ENCODE measurements at regions not wholly inside any gene's neighbourhood (a gene's known extent, or its start where the extent isn't known, plus 50 kb on each side); places are given as distances from the start of the nearest gene placed in this dataset.

DNA sequence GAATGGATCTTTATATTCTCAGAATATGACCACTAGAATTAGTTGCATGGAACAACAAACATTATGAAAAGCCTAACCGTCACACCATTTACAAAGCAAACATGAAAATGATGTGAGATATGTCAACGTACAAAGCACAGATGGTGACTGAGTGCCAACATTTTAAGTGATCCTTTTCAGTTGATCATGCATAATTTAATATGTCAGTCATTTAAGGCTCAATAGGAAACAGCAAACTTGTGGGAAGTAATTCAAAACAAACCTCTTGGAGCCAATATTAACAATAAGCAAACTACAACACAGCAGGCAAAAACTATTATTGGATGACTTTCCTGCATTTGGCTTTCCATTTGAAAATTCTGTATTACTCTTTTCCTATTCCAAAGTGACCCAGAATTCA, 277.6 kb downstream of the SLITRK6 start:
- no peaks in the 10 kb centered on the region for H3K79me2 ChIP-seq (ENCODE audit: insufficient read depth, low read length)
- H2AFZ ChIP-seq (ENCODE audit: low read depth, low read length): no peak overlapping the region
- no peaks in the 10 kb centered on the region for H3K4me1 ChIP-seq (ENCODE audit: insufficient read depth, low read length)
- H3K4me2 ChIP-seq (ENCODE audit: insufficient read depth, low read length): no peak overlapping the region
- no peaks in the 10 kb centered on the region for H3K9me3 ChIP-seq (ENCODE audit: insufficient read depth, low read length, severe bottlenecking)
- no peaks in the 10 kb centered on the region for H3K36me3 ChIP-seq (ENCODE audit: insufficient read depth, low read length)
- ATAC-seq (ENCODE audit: insufficient read depth, low read depth) (no peak), DNase-seq (no peak)
- H4K20me1 ChIP-seq (ENCODE audit: insufficient read depth, low read length): no peaks in the 10 kb centered on the region
- no peak overlapping the region for H3K4me3 ChIP-seq (ENCODE audit: low read depth in 1 of 2, low read length in 2 of 2)
- H3K9ac ChIP-seq (ENCODE audit: low read depth, low read length): no peak overlapping the region
- H3K27ac ChIP-seq (ENCODE audit: low read length): no peak overlapping the region
- no peaks in the 10 kb centered on the region for H3K27me3 ChIP-seq (ENCODE audit: insufficient read depth, low read length, poor library complexity)
- no peak for TF ChIP-seq EZH2 (IDR thresholded peaks at IDR 0.05; ENCODE audit: borderline replicate concordance, low read depth, low read length, severe bottlenecking)

DNA sequence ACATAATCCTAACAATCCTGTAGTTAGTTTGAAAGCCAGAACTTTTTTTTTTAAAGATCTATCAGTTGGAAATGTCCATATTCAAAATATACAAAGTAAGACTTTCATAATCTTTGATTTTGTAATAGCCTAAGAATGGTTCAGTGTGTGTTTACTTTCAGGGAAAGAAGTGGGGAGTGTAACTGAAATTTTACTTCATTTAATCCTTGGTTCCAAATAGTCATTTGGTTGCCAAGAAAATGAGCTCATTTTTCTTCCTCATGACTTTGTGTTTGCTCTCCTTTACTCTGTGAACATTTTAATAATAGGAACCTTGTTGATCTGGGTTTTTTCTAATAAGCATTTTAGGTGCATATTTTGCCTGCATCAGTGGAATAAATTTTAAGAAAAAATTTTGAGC, 278.8 kb downstream of the SLITRK6 start:
- ATAC-seq (ENCODE audit: insufficient read depth, low read depth) (no peak), DNase-seq (no peak)
- Histone ChIP-seq H2AFZ (ENCODE audit: low read depth, low read length) (no peak overlapping the region), H3K27me3 (ENCODE audit: insufficient read depth, low read length, poor library complexity) (no peaks in the 10 kb centered on the region), H3K4me2 (ENCODE audit: insufficient read depth, low read length) (no peak overlapping the region), H3K36me3 (ENCODE audit: insufficient read depth, low read length) (no peaks in the 10 kb centered on the region), H3K9ac (ENCODE audit: low read depth, low read length) (no peak overlapping the region), H3K4me1 (ENCODE audit: insufficient read depth, low read length) (no peaks in the 10 kb centered on the region), H4K20me1 (ENCODE audit: insufficient read depth, low read length) (no peaks in the 10 kb centered on the region), H3K27ac (ENCODE audit: low read length) (no peak overlapping the region), H3K79me2 (ENCODE audit: insufficient read depth, low read length) (no peaks in the 10 kb centered on the region), H3K9me3 (ENCODE audit: insufficient read depth, low read length, severe bottlenecking) (peaks cover 6% of the 10 kb centered on the region), H3K4me3 (ENCODE audit: low read depth in 1 of 2, low read length in 2 of 2) (no peak overlapping the region)
- TF ChIP-seq, protein P1, sequence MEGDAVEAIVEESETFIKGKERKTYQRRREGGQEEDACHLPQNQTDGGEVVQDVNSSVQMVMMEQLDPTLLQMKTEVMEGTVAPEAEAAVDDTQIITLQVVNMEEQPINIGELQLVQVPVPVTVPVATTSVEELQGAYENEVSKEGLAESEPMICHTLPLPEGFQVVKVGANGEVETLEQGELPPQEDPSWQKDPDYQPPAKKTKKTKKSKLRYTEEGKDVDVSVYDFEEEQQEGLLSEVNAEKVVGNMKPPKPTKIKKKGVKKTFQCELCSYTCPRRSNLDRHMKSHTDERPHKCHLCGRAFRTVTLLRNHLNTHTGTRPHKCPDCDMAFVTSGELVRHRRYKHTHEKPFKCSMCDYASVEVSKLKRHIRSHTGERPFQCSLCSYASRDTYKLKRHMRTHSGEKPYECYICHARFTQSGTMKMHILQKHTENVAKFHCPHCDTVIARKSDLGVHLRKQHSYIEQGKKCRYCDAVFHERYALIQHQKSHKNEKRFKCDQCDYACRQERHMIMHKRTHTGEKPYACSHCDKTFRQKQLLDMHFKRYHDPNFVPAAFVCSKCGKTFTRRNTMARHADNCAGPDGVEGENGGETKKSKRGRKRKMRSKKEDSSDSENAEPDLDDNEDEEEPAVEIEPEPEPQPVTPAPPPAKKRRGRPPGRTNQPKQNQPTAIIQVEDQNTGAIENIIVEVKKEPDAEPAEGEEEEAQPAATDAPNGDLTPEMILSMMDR (IDR thresholded peaks at IDR 0.05; ENCODE audit: borderline replicate concordance, extremely low read depth, low read length, poor library complexity, severe bottlenecking): no peak
- no peak for TF ChIP-seq EZH2 (IDR thresholded peaks at IDR 0.05; ENCODE audit: borderline replicate concordance, low read depth, low read length, severe bottlenecking)

DNA sequence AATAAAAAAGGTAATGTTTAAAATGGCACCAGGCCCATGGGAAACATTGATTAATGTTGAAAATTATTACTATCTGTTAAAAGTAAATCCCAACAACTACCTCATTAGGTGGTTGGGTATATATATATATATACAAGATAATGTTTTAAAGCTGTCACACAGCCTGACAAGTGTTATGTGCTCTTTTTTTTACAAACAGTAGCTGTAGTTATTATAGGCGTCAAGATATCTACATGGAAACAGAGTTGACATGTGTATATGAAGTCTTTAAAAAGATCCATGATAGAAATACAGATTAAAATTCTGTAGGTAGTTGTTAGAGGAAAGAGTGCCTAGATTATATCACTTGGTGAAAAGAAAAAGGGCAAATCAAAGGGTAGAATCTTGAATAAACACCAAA, 279.9 kb downstream of the SLITRK6 start:
- Histone ChIP-seq H4K20me1 (ENCODE audit: insufficient read depth, low read length) (no peaks in the 10 kb centered on the region), H3K27me3 (ENCODE audit: insufficient read depth, low read length, poor library complexity) (no peaks in the 10 kb centered on the region), H3K27ac (ENCODE audit: low read length) (no peak overlapping the region), H3K9ac (ENCODE audit: low read depth, low read length) (no peak overlapping the region), H3K4me1 (ENCODE audit: insufficient read depth, low read length) (no peaks in the 10 kb centered on the region), H3K79me2 (ENCODE audit: insufficient read depth, low read length) (no peaks in the 10 kb centered on the region), H2AFZ (ENCODE audit: low read depth, low read length) (no peak overlapping the region), H3K9me3 (ENCODE audit: insufficient read depth, low read length, severe bottlenecking) (peaks cover 6% of the 10 kb centered on the region), H3K4me3 (ENCODE audit: low read depth in 1 of 2, low read length in 2 of 2) (no peak overlapping the region), H3K4me2 (ENCODE audit: insufficient read depth, low read length) (no peak overlapping the region), H3K36me3 (ENCODE audit: insufficient read depth, low read length) (no peaks in the 10 kb centered on the region)
- TF ChIP-seq, protein P1 (IDR thresholded peaks at IDR 0.05; ENCODE audit: borderline replicate concordance, extremely low read depth, low read length, poor library complexity, severe bottlenecking): no peak
- TF ChIP-seq EZH2 (IDR thresholded peaks at IDR 0.05; ENCODE audit: borderline replicate concordance, low read depth, low read length, severe bottlenecking): no peak
- DNase-seq (no peak), ATAC-seq (ENCODE audit: insufficient read depth, low read depth) (no peak)

DNA sequence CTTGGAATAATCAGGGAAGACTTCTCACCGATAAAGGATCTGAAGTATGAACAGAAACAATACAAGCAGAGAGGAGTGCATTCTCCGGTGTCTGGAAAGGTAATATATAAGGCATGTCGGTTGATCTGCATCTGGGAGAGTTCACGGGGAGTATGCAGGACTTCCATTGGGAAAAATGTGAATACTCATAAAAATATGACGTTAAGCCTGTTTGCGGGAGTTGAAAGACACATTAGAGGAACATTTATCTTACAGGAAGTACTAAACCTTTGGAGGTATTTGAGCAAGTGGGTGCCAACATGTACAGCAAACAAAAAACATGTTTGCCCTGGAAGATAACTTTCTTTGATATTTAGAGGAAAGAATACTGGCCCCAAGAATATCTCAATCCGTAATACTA, 286.8 kb downstream of the SLITRK6 start:
- TF ChIP-seq, protein P1 (IDR thresholded peaks at IDR 0.05; ENCODE audit: borderline replicate concordance, extremely low read depth, low read length, poor library complexity, severe bottlenecking): no peak
- no peak for TF ChIP-seq EZH2 (IDR thresholded peaks at IDR 0.05; ENCODE audit: borderline replicate concordance, low read depth, low read length, severe bottlenecking)
- ATAC-seq (ENCODE audit: insufficient read depth, low read depth): no peak
- Histone ChIP-seq H3K4me2 (ENCODE audit: insufficient read depth, low read length) (no peak overlapping the region), H3K27ac (ENCODE audit: low read length) (no peak overlapping the region), H4K20me1 (ENCODE audit: insufficient read depth, low read length) (no peaks in the 10 kb centered on the region), H3K79me2 (ENCODE audit: insufficient read depth, low read length) (no peaks in the 10 kb centered on the region), H3K4me3 (ENCODE audit: low read depth in 1 of 2, low read length in 2 of 2) (no peak overlapping the region), H3K36me3 (ENCODE audit: insufficient read depth, low read length) (no peaks in the 10 kb centered on the region), H3K9me3 (ENCODE audit: insufficient read depth, low read length, severe bottlenecking) (peaks cover 6% of the 10 kb centered on the region), H2AFZ (ENCODE audit: low read depth, low read length) (peak overlapping the region; percentile 25; the same call in 1 of the 2 replicates), H3K4me1 (ENCODE audit: insufficient read depth, low read length) (no peaks in the 10 kb centered on the region), H3K9ac (ENCODE audit: low read depth, low read length) (no peak overlapping the region), H3K27me3 (ENCODE audit: insufficient read depth, low read length, poor library complexity) (no peaks in the 10 kb centered on the region)
- no peak for DNase-seq
